ENCODE measurements at regions not wholly inside any gene's neighbourhood (a gene's known extent, or its start where the extent isn't known, plus 50 kb on each side); places are given as distances from the start of the nearest gene placed in this dataset.

DNA sequence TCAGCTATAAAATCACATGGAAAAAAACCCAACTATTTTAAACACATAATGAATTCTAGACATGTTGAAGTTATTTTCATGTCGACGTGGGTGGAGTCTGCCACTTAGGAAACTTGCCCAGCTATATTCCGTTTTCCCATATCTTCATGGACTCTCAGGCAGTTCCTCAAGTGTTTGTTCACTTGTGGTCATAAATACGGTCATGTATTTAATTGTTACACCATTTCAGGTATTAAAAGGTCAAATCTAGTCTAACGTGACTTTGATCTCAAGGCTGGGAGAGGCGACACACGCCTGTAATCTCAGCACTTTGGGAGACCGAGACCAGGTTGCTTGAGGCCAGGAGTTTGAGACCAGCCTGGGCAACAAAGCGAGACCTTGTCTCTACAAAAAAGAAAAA is 346.9 kb downstream of the PBX1 start:
- H3K9me3 Mint-ChIP-seq (ENCODE audit: unreplicated experiment): no peaks in the 10 kb centered on the region
- Histone ChIP-seq H3K79me2 (ENCODE audit: insufficient read depth, low read length) (no peaks in the 10 kb centered on the region), H3K27me3 (ENCODE audit: insufficient read depth, low read length) (no peaks in the 10 kb centered on the region), H2AFZ (ENCODE audit: low read depth, low read length) (no peak overlapping the region), H3K4me1 (ENCODE audit: insufficient read depth, low read length) (no peaks in the 10 kb centered on the region), H3K36me3 (ENCODE audit: insufficient read depth, low read length) (no peaks in the 10 kb centered on the region), H3K9me3 (ENCODE audit: insufficient read depth, low read depth, low read length) (no peaks in the 10 kb centered on the region), H3K27ac (ENCODE audit: low read depth, low read length) (no peak overlapping the region), H4K20me1 (ENCODE audit: insufficient read depth, low read length) (no peaks in the 10 kb centered on the region), H3K4me2 (ENCODE audit: low read length) (no peak overlapping the region), H3K9ac (ENCODE audit: low read length) (no peak overlapping the region), H3K4me3 (ENCODE audit: insufficient read depth, low read depth, low read length) (no peak overlapping the region)
- FAIRE-seq (no peak), DNase-seq (ENCODE audit: low read depth) (no peak)
- H3K36me3 Mint-ChIP-seq (ENCODE audit: low read depth, unreplicated experiment): no peaks in the 10 kb centered on the region
- no peaks in the 10 kb centered on the region for H3K4me1 Mint-ChIP-seq (ENCODE audit: low read depth, unreplicated experiment)
- H3K27ac Mint-ChIP-seq (ENCODE audit: unreplicated experiment): no peak overlapping the region
- no peak overlapping the region for H3K4me3 Mint-ChIP-seq (ENCODE audit: unreplicated experiment)
- H3K27me3 Mint-ChIP-seq (ENCODE audit: low read depth, unreplicated experiment): peaks cover 6% of the 10 kb centered on the region
- no peak for TF ChIP-seq EZH2 (IDR thresholded peaks at IDR 0.05; ENCODE audit: insufficient read depth, low read length)
- TF ChIP-seq, protein P1, sequence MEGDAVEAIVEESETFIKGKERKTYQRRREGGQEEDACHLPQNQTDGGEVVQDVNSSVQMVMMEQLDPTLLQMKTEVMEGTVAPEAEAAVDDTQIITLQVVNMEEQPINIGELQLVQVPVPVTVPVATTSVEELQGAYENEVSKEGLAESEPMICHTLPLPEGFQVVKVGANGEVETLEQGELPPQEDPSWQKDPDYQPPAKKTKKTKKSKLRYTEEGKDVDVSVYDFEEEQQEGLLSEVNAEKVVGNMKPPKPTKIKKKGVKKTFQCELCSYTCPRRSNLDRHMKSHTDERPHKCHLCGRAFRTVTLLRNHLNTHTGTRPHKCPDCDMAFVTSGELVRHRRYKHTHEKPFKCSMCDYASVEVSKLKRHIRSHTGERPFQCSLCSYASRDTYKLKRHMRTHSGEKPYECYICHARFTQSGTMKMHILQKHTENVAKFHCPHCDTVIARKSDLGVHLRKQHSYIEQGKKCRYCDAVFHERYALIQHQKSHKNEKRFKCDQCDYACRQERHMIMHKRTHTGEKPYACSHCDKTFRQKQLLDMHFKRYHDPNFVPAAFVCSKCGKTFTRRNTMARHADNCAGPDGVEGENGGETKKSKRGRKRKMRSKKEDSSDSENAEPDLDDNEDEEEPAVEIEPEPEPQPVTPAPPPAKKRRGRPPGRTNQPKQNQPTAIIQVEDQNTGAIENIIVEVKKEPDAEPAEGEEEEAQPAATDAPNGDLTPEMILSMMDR (IDR thresholded peaks at IDR 0.05; ENCODE audit: insufficient read depth, low read depth, low read length): no peak

DNA sequence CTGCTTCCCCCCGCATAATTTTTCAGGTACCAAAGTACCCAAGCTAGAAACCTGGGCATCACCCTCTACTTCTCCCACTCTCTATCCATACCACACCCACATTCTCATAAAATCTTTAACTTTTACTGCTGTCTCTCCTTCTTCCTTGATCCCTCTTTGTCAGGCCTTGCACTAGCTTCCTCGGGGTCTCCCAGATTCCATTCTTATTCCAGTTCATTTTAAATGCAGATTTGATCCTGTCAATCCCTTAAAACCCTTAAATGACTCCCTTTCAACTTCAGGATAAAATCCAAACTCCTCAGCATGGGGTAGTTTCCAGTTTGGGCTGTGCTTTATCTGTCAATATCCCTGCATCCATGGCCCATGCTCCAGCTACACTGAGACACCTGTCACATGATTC is 343.5 kb downstream of the PBX1 start:
- no peaks in the 10 kb centered on the region for H3K9me3 ChIP-seq (ENCODE audit: insufficient read depth, low read depth, low read length)
- H3K36me3 ChIP-seq (ENCODE audit: insufficient read depth, low read length): no peaks in the 10 kb centered on the region
- no peaks in the 10 kb centered on the region for H3K27me3 ChIP-seq (ENCODE audit: insufficient read depth, low read length)
- DNase-seq (ENCODE audit: low read depth) (no peak), FAIRE-seq (no peak)
- no peak for TF ChIP-seq EZH2 (IDR thresholded peaks at IDR 0.05; ENCODE audit: insufficient read depth, low read length)
- TF ChIP-seq, protein P1 (IDR thresholded peaks at IDR 0.05; ENCODE audit: insufficient read depth, low read depth, low read length): no peak
- H3K36me3 Mint-ChIP-seq (ENCODE audit: low read depth, unreplicated experiment): no peaks in the 10 kb centered on the region
- H3K27ac ChIP-seq (ENCODE audit: low read depth, low read length): no peak overlapping the region
- no peaks in the 10 kb centered on the region for H3K9me3 Mint-ChIP-seq (ENCODE audit: unreplicated experiment)
- H3K4me3 ChIP-seq (ENCODE audit: insufficient read depth, low read depth, low read length): no peak overlapping the region
- H3K4me1 ChIP-seq (ENCODE audit: insufficient read depth, low read length): no peaks in the 10 kb centered on the region
- no peak overlapping the region for H3K4me2 ChIP-seq (ENCODE audit: low read length)
- H4K20me1 ChIP-seq (ENCODE audit: insufficient read depth, low read length): no peaks in the 10 kb centered on the region
- no peak overlapping the region for H2AFZ ChIP-seq (ENCODE audit: low read depth, low read length)
- no peak overlapping the region for H3K9ac ChIP-seq (ENCODE audit: low read length)
- H3K27me3 Mint-ChIP-seq (ENCODE audit: low read depth, unreplicated experiment): peaks cover 6% of the 10 kb centered on the region
- no peak overlapping the region for H3K4me3 Mint-ChIP-seq (ENCODE audit: unreplicated experiment)
- H3K4me1 Mint-ChIP-seq (ENCODE audit: low read depth, unreplicated experiment): no peaks in the 10 kb centered on the region
- no peak overlapping the region for H3K27ac Mint-ChIP-seq (ENCODE audit: unreplicated experiment)
- H3K79me2 ChIP-seq (ENCODE audit: insufficient read depth, low read length): no peaks in the 10 kb centered on the region
